Sigmoid colon (tissue), 4 donors: ENCODE measurements at regions not wholly inside any gene's neighbourhood (a gene's known extent, or its start where the extent isn't known, plus 50 kb on each side); places are given as distances from the start of the nearest gene placed in this dataset.
"Not testable (repeated sequence)": the region's sequence is repeated elsewhere in the genome, so short reads cannot be mapped to it uniquely, and the experiment has no call there.

ENCODE experiments used
- EP300 ChIP-seq, 4 donors: sonication (generic); formaldehyde crosslinking; IDR thresholded peaks; one replicate each; pipeline ENCODE4 v1.6.1; 2017; ENCODE audit warnings: antibody characterized with exemption in 4 of 4
- POLR2A ChIP-seq, 2 donors: fragments of 450-650 bp; IDR thresholded peaks; one replicate each; pipeline ENCODE4 v1.6.1; 2016; ENCODE audit warnings: antibody characterized with exemption in 2 of 2, mild to moderate bottlenecking in 2 of 2, moderate library complexity in 2 of 2
- TF ChIP-seq, protein P1 (sequence below), 4 experiments: fragments of 450-650 bp in 3 of 4; fragments of 200-600 bp in 1 of 4; IDR thresholded peaks; one replicate each; pipeline ENCODE4 v1.5.1; 2016 to 2019; ENCODE audit warnings: antibody characterized with exemption in 4 of 4, mild to moderate bottlenecking in 3 of 4, moderate library complexity in 2 of 4

DNA sequence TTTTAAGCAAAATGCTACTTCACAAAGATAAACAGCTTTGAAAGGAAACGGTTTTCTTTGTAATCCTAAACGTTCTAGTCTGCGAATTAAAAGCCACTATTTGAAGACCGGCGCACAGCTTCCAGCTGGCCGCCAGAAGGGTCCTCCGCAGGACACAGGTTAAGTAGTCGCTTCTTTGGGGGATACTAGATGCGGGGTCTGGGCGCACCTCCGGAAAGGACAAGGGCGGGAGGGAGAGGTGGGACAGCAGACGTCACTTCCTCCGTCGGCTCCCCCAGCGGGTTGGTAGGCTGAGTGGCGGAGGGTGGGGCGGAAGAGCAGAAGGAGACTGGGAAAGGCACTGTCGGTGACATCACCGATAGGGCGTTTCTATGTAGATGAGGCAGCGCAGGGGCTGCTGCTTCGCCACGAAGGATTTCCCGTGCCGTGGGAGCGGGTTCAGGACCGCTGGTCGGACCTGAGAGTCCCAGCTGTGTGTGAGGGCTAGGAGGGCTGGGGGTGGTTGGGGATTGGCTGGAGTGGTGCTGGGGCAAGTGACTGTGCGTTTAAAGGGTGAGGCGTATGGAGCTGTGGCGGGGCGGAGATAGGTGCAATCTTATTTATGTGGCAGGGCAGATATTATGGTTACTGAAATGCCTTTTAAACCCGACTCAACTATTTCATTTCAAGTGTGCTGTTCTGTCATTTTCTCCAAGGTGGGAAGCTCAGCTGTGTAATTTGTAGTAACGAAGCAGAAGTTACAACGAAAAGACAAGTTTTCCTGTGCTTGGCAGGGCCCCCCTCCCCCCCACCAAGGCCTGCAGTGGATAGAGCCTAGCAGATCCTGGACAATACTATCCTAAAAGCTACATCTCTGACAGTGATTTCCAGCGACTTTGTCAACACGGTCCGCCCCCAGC lies 158.3 kb upstream of the NOTCH2NLA start:
- TF ChIP-seq, protein P1, sequence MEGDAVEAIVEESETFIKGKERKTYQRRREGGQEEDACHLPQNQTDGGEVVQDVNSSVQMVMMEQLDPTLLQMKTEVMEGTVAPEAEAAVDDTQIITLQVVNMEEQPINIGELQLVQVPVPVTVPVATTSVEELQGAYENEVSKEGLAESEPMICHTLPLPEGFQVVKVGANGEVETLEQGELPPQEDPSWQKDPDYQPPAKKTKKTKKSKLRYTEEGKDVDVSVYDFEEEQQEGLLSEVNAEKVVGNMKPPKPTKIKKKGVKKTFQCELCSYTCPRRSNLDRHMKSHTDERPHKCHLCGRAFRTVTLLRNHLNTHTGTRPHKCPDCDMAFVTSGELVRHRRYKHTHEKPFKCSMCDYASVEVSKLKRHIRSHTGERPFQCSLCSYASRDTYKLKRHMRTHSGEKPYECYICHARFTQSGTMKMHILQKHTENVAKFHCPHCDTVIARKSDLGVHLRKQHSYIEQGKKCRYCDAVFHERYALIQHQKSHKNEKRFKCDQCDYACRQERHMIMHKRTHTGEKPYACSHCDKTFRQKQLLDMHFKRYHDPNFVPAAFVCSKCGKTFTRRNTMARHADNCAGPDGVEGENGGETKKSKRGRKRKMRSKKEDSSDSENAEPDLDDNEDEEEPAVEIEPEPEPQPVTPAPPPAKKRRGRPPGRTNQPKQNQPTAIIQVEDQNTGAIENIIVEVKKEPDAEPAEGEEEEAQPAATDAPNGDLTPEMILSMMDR (IDR thresholded peaks at IDR 0.05), result not testable (repeated sequence)
- peak; percentile 77 to 96 for TF ChIP-seq POLR2A (IDR thresholded peaks at IDR 0.05)
- not testable (repeated sequence) for TF ChIP-seq EP300 (IDR thresholded peaks at IDR 0.05)
